Cardiac muscle cell (in vitro differentiated cells and primary cell): ENCODE measurements at regions not wholly inside any gene's neighbourhood (a gene's known extent, or its start where the extent isn't known, plus 50 kb on each side); places are given as distances from the start of the nearest gene placed in this dataset.
A peak's percentile ranks its signal among the peaks of the same experiment; 100 is the strongest.

Experiments
- DNase-seq, 2 donors: peaks; one replicate each; pipeline versions ENCODE4 v3.0.0 to v3.0.0-alpha.2; 2010 to 2017; ENCODE audit warnings: low read depth in 1 of 2, low spot score in 1 of 2
- H3K27ac ChIP-seq: fragments of 200-600 bp; sonication (generic); 2 replicates; pipeline ENCODE4 v1.5.1; 2016
- H3K27me3 ChIP-seq: fragments of 200-600 bp; sonication (generic); 2 replicates; pipeline ENCODE4 v1.6.0; 2016; ENCODE audit warnings: control low read depth
- H3K36me3 ChIP-seq: fragments of 200-600 bp; sonication (generic); 2 replicates; pipeline ENCODE4 v1.5.1; 2016; ENCODE audit warnings: control low read depth
- H3K4me1 ChIP-seq: fragments of 200-600 bp; sonication (generic); 2 replicates; pipeline ENCODE4 v1.8.1; 2017; ENCODE audit warnings: low read depth, mild to moderate bottlenecking, mixed run types
- H3K4me3 ChIP-seq: fragments of 200-600 bp; sonication (generic); 2 replicates; pipeline ENCODE4 v1.5.1; 2016; ENCODE audit warnings: mild to moderate bottlenecking
- H3K9me3 ChIP-seq: fragments of 200-600 bp; sonication (generic); 2 replicates; pipeline ENCODE4 v1.5.1; 2017; ENCODE audit warnings: low read depth, mild to moderate bottlenecking, control low read depth
- TF ChIP-seq, protein P1 (sequence below): IDR thresholded peaks from 2 replicates; pipeline ENCODE4 v1.5.1; 2012; ENCODE audit warnings: low read depth, mild to moderate bottlenecking, low read length

DNA sequence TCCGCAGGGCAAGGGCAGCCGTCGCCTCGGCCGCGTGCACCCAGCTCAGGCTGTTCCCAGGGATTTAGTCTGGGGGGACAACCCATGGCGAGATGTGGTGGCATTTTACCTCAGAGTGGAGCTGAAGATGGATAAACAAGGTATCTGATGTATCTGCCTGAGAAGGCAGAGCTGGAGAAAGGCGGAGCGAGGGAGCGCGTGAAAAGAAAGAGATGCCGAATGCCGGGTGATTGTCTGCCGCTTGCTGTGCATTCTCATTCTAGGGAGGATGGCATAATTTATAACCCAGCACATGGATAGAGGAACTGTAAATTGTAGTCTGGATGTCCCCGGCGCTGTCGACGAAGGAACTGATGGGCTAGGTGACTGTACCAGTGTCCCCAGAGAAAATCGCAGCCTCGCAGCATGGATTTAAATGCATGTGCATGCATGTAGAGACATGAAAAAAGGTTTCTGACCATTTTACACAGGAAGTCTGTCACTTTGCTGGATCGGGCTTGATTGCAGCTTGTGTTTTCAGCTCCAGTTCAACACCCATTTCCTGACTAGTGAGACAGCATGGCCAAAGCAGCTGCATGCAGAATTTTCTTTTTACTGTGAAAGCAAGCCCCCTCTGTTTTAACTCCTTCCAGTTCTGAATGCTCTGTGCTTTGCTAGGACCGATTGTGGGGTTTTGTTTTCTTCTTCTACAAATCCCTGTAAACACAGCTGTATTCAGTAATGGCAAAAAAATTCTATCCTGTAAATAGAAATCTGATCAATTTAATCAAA, 149.7 kb downstream of the PRL start:
- no peaks in the 10 kb centered on the region for H3K9me3 ChIP-seq
- H3K27ac ChIP-seq = peak overlapping the region; percentile 40
- TF ChIP-seq, protein P1, sequence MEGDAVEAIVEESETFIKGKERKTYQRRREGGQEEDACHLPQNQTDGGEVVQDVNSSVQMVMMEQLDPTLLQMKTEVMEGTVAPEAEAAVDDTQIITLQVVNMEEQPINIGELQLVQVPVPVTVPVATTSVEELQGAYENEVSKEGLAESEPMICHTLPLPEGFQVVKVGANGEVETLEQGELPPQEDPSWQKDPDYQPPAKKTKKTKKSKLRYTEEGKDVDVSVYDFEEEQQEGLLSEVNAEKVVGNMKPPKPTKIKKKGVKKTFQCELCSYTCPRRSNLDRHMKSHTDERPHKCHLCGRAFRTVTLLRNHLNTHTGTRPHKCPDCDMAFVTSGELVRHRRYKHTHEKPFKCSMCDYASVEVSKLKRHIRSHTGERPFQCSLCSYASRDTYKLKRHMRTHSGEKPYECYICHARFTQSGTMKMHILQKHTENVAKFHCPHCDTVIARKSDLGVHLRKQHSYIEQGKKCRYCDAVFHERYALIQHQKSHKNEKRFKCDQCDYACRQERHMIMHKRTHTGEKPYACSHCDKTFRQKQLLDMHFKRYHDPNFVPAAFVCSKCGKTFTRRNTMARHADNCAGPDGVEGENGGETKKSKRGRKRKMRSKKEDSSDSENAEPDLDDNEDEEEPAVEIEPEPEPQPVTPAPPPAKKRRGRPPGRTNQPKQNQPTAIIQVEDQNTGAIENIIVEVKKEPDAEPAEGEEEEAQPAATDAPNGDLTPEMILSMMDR = no peak
- H3K27me3 ChIP-seq = no peaks in the 10 kb centered on the region
- H3K4me3 ChIP-seq = no peak overlapping the region
- no peaks in the 10 kb centered on the region for H3K36me3 ChIP-seq
- DNase-seq = peak in 1 of 2 donors; percentile 27
- H3K4me1 ChIP-seq = peaks cover 33% of the 10 kb centered on the region

DNA sequence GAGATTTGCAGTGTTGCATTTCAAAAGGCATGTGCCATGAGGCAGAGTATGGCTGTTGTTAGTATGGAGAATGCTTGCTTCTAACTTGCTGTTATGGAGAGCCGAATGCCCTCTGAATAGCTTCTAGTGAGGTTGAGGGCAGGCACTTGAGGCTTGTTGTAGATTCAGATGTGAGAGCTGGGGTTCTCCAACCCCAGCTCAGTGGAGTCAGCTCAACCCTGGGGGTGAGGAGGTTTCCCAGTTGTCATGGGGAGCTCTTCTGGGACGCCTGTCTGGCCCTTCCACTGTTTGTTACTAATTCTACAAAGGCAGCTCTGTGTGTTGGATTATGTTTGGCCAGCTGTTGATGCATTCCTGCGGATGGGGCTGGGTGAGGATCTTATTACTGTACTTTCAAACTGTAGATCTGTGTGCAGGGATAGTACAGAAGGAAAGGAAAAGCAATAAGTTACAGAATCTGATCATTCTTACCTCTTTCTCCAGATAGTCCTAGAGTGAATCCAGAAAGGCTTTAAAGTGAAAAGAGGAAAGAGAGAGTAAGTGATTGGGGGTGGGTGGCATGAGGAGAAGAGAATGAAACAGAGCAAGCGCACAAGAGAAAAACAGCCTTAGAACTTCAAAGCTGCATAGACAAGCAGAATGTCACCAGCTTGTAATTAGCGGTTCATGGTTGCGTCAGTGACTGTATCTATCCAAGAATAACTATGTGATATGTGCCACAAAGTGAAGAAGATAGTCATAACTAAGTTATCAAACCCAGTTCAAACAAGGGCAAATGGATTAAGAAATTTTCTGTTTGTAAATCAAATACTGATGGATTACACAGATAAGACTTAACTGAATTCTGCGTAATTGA, 148.7 kb downstream of the PRL start:
- Histone ChIP-seq H3K4me3 (no peak overlapping the region), H3K27ac (peak overlapping the region; percentile 40)
- DNase-seq = peak; percentile 51 to 83

DNA sequence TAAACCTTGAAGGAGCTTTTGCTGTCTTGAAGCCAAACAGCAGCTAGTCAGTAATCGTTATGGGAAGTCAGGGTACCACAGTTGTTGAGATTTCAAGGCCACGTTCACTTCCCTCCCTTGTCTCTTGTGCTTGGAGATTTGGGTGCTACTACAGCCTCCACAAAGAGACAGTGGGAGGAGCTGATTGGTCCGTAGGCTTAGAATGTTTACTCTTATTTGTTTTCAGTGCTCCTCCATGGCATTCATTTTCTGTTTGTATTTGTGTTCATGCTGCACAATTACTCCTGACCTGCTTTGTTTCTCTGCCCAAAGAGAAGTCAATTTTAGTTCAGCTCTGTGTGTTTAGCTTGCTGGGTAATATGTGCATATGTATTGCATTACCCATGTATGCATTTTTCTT, 147.7 kb downstream of the PRL start:
- DNase-seq = no peak
- H3K27ac ChIP-seq = no peak overlapping the region
- no peaks in the 10 kb centered on the region for H3K36me3 ChIP-seq
- H3K4me1 ChIP-seq = peaks cover 23% of the 10 kb centered on the region
- no peaks in the 10 kb centered on the region for H3K27me3 ChIP-seq
- no peak overlapping the region for H3K4me3 ChIP-seq
- H3K9me3 ChIP-seq = no peaks in the 10 kb centered on the region
- TF ChIP-seq, protein P1 = no peak

More for the DNA sequence above, 148.7 kb downstream of the PRL start:
- TF ChIP-seq, protein P1 = no peak
- Histone ChIP-seq H3K4me1 (peaks cover 23% of the 10 kb centered on the region), H3K9me3 (no peaks in the 10 kb centered on the region), H3K27me3 (no peaks in the 10 kb centered on the region), H3K36me3 (no peaks in the 10 kb centered on the region)

DNA sequence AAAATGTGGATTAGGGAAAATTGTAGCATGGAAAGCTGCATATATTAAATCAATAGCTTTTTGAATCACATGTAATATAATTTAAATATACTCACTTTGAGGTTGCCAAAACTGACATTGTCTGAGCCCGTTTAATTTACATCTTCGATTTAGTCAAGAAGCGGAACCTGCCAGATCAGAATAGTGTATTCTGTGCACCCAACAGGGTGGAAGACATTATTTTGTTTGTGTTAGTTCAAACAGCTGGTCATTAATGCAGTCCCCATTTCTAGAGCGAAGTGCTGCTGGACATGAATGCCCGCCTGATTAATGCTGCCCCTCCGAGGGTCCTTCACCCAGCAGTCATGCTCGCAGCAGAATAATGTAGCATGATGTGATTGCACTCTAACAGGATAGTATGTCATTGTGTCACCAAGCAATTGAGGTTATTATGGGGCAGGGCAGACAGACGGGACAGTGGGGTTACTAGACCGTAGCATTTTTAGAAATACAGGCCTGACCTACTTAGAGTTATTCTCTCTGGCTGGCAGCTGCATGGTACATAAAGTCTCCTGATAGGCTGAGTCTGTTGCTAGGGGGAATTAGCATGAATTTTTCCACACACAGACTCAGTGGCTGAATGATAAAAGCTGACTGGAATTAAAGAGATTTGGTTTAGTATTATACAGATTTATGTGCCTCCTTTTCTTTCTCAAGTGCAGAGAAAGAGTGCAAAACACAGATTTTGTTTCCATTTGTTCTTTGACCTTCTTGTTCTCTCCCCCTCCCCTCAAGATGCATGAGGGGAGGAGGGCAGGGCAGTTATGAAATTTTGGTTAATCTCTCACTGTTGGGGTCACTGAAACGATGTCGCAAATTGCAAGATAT, 147.1 kb downstream of the PRL start:
- Histone ChIP-seq H3K27ac (no peak overlapping the region), H3K4me1 (peaks cover 23% of the 10 kb centered on the region), H3K4me3 (no peak overlapping the region), H3K36me3 (no peaks in the 10 kb centered on the region), H3K27me3 (no peaks in the 10 kb centered on the region), H3K9me3 (no peaks in the 10 kb centered on the region)
- TF ChIP-seq, protein P1 = no peak
- peak; percentile 34 to 59 for DNase-seq

DNA sequence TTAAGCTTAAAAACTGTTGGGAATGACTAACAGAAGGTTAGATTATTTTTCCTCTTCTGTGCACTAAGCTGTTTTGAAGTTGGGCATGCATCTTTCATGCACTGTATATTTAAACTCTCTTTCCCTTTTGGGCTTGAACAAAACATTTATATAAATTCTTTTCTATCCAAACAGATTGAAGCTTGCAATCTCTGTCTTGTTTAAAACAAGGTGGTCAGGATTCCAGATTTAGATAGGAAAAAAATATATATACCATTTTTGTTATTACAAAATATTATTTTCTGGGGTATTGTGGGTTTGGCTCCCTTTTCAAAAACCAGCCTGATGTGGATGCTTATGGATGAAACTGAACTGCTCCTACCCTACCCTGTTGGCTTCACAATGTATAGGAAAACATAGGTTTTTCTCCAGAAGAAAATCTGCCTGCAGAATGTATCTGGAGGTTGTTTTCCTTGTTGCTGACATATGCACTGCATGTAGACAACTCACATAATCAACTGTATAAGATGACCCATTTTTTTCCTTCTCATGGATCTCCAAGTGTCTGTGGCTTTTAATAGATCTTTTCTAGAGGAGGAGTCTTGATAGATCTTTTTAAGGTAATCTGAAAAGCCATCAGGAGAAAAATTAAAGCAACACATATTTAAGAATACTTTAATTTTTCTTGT, 146.3 kb downstream of the PRL start:
- Histone ChIP-seq H3K4me3 (no peak overlapping the region), H3K36me3 (no peaks in the 10 kb centered on the region), H3K4me1 (peaks cover 23% of the 10 kb centered on the region), H3K27me3 (no peaks in the 10 kb centered on the region), H3K27ac (no peak overlapping the region), H3K9me3 (no peaks in the 10 kb centered on the region)
- TF ChIP-seq, protein P1 = no peak
- DNase-seq = no peak
